Gastrocnemius medialis (tissue), 4 donors: ENCODE measurements at regions not wholly inside any gene's neighbourhood (a gene's known extent, or its start where the extent isn't known, plus 50 kb on each side); places are given as distances from the start of the nearest gene placed in this dataset.

Experiments used
- POLR2A ChIP-seq, 2 donors: fragments of 450-650 bp; IDR thresholded peaks; one replicate each; pipeline ENCODE4 v1.6.1; 2017; ENCODE audit warnings: antibody characterized with exemption in 2 of 2, mild to moderate bottlenecking in 2 of 2, moderate library complexity in 2 of 2
- TF ChIP-seq, protein P1 (sequence below), 5 experiments: fragments of 450-650 bp in 3 of 5; fragments of 200-600 bp in 2 of 5; sonication (generic) in 2 of 5; IDR thresholded peaks in 4 of 5; conservative IDR thresholded peaks in 1 of 5; 1 replicate in 4 of 5; 2 replicates in 1 of 5; pipeline ENCODE4 v1.5.1; 2016 to 2019; ENCODE audit warnings: antibody characterized with exemption in 5 of 5, mild to moderate bottlenecking in 3 of 5, moderate library complexity in 3 of 5

GRCh38 chr18:30142248-30142647 lies 900.3 kb downstream of the DSC3 start:
- TF ChIP-seq, protein P1, sequence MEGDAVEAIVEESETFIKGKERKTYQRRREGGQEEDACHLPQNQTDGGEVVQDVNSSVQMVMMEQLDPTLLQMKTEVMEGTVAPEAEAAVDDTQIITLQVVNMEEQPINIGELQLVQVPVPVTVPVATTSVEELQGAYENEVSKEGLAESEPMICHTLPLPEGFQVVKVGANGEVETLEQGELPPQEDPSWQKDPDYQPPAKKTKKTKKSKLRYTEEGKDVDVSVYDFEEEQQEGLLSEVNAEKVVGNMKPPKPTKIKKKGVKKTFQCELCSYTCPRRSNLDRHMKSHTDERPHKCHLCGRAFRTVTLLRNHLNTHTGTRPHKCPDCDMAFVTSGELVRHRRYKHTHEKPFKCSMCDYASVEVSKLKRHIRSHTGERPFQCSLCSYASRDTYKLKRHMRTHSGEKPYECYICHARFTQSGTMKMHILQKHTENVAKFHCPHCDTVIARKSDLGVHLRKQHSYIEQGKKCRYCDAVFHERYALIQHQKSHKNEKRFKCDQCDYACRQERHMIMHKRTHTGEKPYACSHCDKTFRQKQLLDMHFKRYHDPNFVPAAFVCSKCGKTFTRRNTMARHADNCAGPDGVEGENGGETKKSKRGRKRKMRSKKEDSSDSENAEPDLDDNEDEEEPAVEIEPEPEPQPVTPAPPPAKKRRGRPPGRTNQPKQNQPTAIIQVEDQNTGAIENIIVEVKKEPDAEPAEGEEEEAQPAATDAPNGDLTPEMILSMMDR (IDR thresholded peaks at IDR 0.05 in 4 of 5, conservative IDR thresholded peaks at IDR 0.05 in 1 of 5): no peak
- TF ChIP-seq POLR2A (IDR thresholded peaks at IDR 0.05): no peak
